ENCODE measurements at regions not wholly inside any gene's neighbourhood (a gene's known extent, or its start where the extent isn't known, plus 50 kb on each side); places are given as distances from the start of the nearest gene placed in this dataset.

DNA sequence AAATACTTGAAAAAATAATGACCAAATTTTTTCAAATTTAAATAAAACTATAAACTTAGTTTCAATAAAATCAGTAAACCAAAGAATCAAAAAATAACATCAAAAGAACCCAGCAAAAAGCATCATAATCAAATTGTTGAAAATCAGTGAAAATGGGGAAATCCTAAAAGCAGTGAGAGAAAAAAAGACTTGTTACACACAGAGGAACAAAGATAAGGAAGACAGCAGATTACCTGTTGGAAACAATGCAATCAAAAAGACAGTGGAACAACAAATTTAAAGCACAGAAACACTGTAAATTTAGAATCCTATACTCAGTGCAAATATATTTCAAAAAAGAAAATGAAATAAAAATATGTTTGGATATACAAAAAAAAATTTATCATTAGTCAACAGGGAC, 156.2 kb upstream of the LMCD1 start:
- no peaks in the 10 kb centered on the region for H4K20me1 ChIP-seq (ENCODE audit: control insufficient read depth, extremely low read depth, insufficient read depth, low read length)
- H3K27me3 ChIP-seq (ENCODE audit: control insufficient read depth, insufficient read depth, low read length), result no peaks in the 10 kb centered on the region
- no peaks in the 10 kb centered on the region for H3K36me3 ChIP-seq (ENCODE audit: control insufficient read depth, insufficient read depth, low read length)
- no peak overlapping the region for H3K9ac ChIP-seq (ENCODE audit: insufficient read depth, low read length)
- no peak overlapping the region for H3K27ac ChIP-seq (ENCODE audit: insufficient read depth, low read length)
- no peaks in the 10 kb centered on the region for H3K4me1 ChIP-seq (ENCODE audit: control insufficient read depth, extremely low read depth, insufficient read depth, low read length)
- no peak for TF ChIP-seq EZH2 (IDR thresholded peaks at IDR 0.05; ENCODE audit: low read length, missing control alignments)
- TF ChIP-seq, protein P1, sequence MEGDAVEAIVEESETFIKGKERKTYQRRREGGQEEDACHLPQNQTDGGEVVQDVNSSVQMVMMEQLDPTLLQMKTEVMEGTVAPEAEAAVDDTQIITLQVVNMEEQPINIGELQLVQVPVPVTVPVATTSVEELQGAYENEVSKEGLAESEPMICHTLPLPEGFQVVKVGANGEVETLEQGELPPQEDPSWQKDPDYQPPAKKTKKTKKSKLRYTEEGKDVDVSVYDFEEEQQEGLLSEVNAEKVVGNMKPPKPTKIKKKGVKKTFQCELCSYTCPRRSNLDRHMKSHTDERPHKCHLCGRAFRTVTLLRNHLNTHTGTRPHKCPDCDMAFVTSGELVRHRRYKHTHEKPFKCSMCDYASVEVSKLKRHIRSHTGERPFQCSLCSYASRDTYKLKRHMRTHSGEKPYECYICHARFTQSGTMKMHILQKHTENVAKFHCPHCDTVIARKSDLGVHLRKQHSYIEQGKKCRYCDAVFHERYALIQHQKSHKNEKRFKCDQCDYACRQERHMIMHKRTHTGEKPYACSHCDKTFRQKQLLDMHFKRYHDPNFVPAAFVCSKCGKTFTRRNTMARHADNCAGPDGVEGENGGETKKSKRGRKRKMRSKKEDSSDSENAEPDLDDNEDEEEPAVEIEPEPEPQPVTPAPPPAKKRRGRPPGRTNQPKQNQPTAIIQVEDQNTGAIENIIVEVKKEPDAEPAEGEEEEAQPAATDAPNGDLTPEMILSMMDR (conservative IDR thresholded peaks at IDR 0.05 in 1 of 2, IDR thresholded peaks at IDR 0.05 in 1 of 2; ENCODE audit: low read depth in 1 of 2, low read length in 2 of 2), result no peak
- DNase-seq (ENCODE audit: low read depth in 2 of 2), result no peak
- H3K9me3 ChIP-seq (ENCODE audit: control insufficient read depth, insufficient read depth, low read depth, low read length), result no peaks in the 10 kb centered on the region
- H3K4me3 ChIP-seq (replicated peaks in 1 of 4; ENCODE audit: control extremely low read depth in 1 of 4, insufficient read depth in 1 of 4, low read depth in 3 of 4, low read length in 4 of 4), result no peak overlapping the region
- no peak overlapping the region for H3K4me2 ChIP-seq (ENCODE audit: extremely low read depth, insufficient read depth, low read length)
- H3K79me2 ChIP-seq (ENCODE audit: control insufficient read depth, insufficient read depth, low read length), result no peaks in the 10 kb centered on the region
- no peak overlapping the region for H2AFZ ChIP-seq (ENCODE audit: low read length)

DNA sequence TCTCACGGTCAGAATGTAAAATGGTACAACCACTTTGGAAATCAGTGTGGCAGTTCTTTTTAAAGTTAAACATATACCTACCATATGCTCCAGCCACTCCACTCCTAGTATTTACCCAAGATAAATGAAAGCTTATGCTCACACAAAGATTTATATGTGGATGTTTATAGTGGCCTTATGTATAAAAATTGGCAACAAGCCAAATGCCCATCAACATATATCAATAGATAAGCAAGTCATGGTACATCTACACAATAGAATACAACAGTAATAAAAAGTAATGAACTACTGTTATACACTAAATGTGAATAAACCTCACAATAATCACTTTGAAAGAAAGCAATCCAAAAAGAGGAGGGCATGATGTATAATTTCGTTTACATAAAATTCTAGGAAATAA, 153.5 kb upstream of the LMCD1 start:
- Histone ChIP-seq H3K27ac (ENCODE audit: insufficient read depth, low read length) (no peak overlapping the region), H3K9me3 (ENCODE audit: control insufficient read depth, insufficient read depth, low read depth, low read length) (no peaks in the 10 kb centered on the region), H3K4me3 (replicated peaks in 1 of 4; ENCODE audit: control extremely low read depth in 1 of 4, insufficient read depth in 1 of 4, low read depth in 3 of 4, low read length in 4 of 4) (no peak overlapping the region), H4K20me1 (ENCODE audit: control insufficient read depth, extremely low read depth, insufficient read depth, low read length) (no peaks in the 10 kb centered on the region), H3K79me2 (ENCODE audit: control insufficient read depth, insufficient read depth, low read length) (no peaks in the 10 kb centered on the region), H3K4me2 (ENCODE audit: extremely low read depth, insufficient read depth, low read length) (no peak overlapping the region), H3K9ac (ENCODE audit: insufficient read depth, low read length) (no peak overlapping the region), H3K36me3 (ENCODE audit: control insufficient read depth, insufficient read depth, low read length) (no peaks in the 10 kb centered on the region), H3K4me1 (ENCODE audit: control insufficient read depth, extremely low read depth, insufficient read depth, low read length) (no peaks in the 10 kb centered on the region), H2AFZ (ENCODE audit: low read length) (no peak overlapping the region), H3K27me3 (ENCODE audit: control insufficient read depth, insufficient read depth, low read length) (no peaks in the 10 kb centered on the region)
- no peak for DNase-seq (ENCODE audit: low read depth in 2 of 2)
- TF ChIP-seq, protein P1 (conservative IDR thresholded peaks at IDR 0.05 in 1 of 2, IDR thresholded peaks at IDR 0.05 in 1 of 2; ENCODE audit: low read depth in 1 of 2, low read length in 2 of 2), result no peak
- no peak for TF ChIP-seq EZH2 (IDR thresholded peaks at IDR 0.05; ENCODE audit: low read length, missing control alignments)

DNA sequence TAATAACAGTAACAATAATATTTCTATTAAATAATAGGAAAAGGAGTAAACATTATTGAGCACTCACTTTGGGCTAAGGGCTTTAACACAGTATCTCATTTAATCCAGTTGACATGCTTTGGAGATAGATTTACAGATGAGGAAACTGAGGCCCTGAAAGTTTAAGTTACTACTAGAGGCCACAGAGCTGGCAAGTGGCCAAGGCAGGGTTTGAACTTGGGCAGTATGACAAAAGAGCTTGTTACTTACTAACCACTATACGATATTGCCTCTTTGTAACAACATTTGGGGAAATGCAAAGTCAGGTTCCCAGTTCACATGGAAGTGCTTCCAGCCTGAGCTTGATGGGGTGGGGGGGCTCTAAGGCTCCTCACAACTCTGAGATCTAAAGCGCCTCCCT, 149.1 kb upstream of the LMCD1 start:
- Histone ChIP-seq H3K36me3 (ENCODE audit: control insufficient read depth, insufficient read depth, low read length) (no peaks in the 10 kb centered on the region), H2AFZ (ENCODE audit: low read length) (no peak overlapping the region), H3K4me3 (replicated peaks in 1 of 4; ENCODE audit: control extremely low read depth in 1 of 4, insufficient read depth in 1 of 4, low read depth in 3 of 4, low read length in 4 of 4) (no peak overlapping the region), H3K27ac (ENCODE audit: insufficient read depth, low read length) (no peak overlapping the region), H3K4me1 (ENCODE audit: control insufficient read depth, extremely low read depth, insufficient read depth, low read length) (no peaks in the 10 kb centered on the region), H3K4me2 (ENCODE audit: extremely low read depth, insufficient read depth, low read length) (no peak overlapping the region), H3K9me3 (ENCODE audit: control insufficient read depth, insufficient read depth, low read depth, low read length) (no peaks in the 10 kb centered on the region), H3K79me2 (ENCODE audit: control insufficient read depth, insufficient read depth, low read length) (no peaks in the 10 kb centered on the region), H4K20me1 (ENCODE audit: control insufficient read depth, extremely low read depth, insufficient read depth, low read length) (no peaks in the 10 kb centered on the region), H3K27me3 (ENCODE audit: control insufficient read depth, insufficient read depth, low read length) (no peaks in the 10 kb centered on the region), H3K9ac (ENCODE audit: insufficient read depth, low read length) (no peak overlapping the region)
- no peak for TF ChIP-seq EZH2 (IDR thresholded peaks at IDR 0.05; ENCODE audit: low read length, missing control alignments)
- TF ChIP-seq, protein P1 (conservative IDR thresholded peaks at IDR 0.05 in 1 of 2, IDR thresholded peaks at IDR 0.05 in 1 of 2; ENCODE audit: low read depth in 1 of 2, low read length in 2 of 2), result no peak
- no peak for DNase-seq (ENCODE audit: low read depth in 2 of 2)
